ENCODE measurements at regions not wholly inside any gene's neighbourhood (a gene's known extent, or its start where the extent isn't known, plus 50 kb on each side); places are given as distances from the start of the nearest gene placed in this dataset.

GRCh38 chr18:29301048-29301447, 1124.1 kb upstream of the CDH2 start:
- TF ChIP-seq, protein P1, sequence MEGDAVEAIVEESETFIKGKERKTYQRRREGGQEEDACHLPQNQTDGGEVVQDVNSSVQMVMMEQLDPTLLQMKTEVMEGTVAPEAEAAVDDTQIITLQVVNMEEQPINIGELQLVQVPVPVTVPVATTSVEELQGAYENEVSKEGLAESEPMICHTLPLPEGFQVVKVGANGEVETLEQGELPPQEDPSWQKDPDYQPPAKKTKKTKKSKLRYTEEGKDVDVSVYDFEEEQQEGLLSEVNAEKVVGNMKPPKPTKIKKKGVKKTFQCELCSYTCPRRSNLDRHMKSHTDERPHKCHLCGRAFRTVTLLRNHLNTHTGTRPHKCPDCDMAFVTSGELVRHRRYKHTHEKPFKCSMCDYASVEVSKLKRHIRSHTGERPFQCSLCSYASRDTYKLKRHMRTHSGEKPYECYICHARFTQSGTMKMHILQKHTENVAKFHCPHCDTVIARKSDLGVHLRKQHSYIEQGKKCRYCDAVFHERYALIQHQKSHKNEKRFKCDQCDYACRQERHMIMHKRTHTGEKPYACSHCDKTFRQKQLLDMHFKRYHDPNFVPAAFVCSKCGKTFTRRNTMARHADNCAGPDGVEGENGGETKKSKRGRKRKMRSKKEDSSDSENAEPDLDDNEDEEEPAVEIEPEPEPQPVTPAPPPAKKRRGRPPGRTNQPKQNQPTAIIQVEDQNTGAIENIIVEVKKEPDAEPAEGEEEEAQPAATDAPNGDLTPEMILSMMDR (IDR thresholded peaks at IDR 0.05), result no peak
- no peak for TF ChIP-seq POLR2A (IDR thresholded peaks at IDR 0.05)
